RWPE2 (cell line): ENCODE measurements at regions not wholly inside any gene's neighbourhood (a gene's known extent, or its start where the extent isn't known, plus 50 kb on each side); places are given as distances from the start of the nearest gene placed in this dataset.

Experiments used
- ATAC-seq: fragments of 200-7000 bp; cut with Tn5 transposase; 3 replicates; pipeline ENCODE4 v1.9.1; 2021; ENCODE audit warnings: low read depth
- DNase-seq: peaks from one replicate; pipeline ENCODE4 v3.0.0-alpha.2; 2020; ENCODE audit warnings: low spot score
- H3K27ac ChIP-seq: fragments of 450-650 bp; 2 replicates; pipeline ENCODE4 v1.5.1; 2017; ENCODE audit warnings: mild to moderate bottlenecking; ENCODE audit not compliant: poor library complexity, severe bottlenecking
- H3K27me3 ChIP-seq: fragments of 250-450 bp; sonication (Bioruptor Pico); 2 replicates; pipeline ENCODE4 v1.5.1; 2021; ENCODE audit warnings: mild to moderate bottlenecking, moderate library complexity; ENCODE audit not compliant: insufficient read depth, poor library complexity, severe bottlenecking
- H3K36me3 ChIP-seq: fragments of 250-450 bp; sonication (Bioruptor Pico); 2 replicates; pipeline ENCODE4 v1.5.1; 2020; ENCODE audit warnings: low read depth, mild to moderate bottlenecking, moderate library complexity
- H3K4me1 ChIP-seq: fragments of 250-450 bp; sonication (Bioruptor Pico); 2 replicates; pipeline ENCODE4 v1.5.1; 2021; ENCODE audit warnings: mild to moderate bottlenecking, moderate library complexity; ENCODE audit not compliant: insufficient read depth, poor library complexity, severe bottlenecking
- H3K4me3 ChIP-seq: fragments of 250-450 bp; sonication (Bioruptor Pico); 2 replicates; pipeline ENCODE4 v1.5.1; 2021; ENCODE audit warnings: mild to moderate bottlenecking, moderate library complexity; ENCODE audit not compliant: severe bottlenecking
- H3K9me3 ChIP-seq: fragments of 250-450 bp; sonication (Bioruptor Pico); 2 replicates; pipeline ENCODE4 v1.5.1; 2021; ENCODE audit warnings: mild to moderate bottlenecking, moderate library complexity; ENCODE audit not compliant: severe bottlenecking
- TF ChIP-seq, protein P1 (sequence below): fragments of 450-650 bp; IDR thresholded peaks from one replicate; pipeline ENCODE4 v1.5.1; 2017; ENCODE audit warnings: mild to moderate bottlenecking, moderate library complexity; ENCODE audit not compliant: poor library complexity, severe bottlenecking

DNA sequence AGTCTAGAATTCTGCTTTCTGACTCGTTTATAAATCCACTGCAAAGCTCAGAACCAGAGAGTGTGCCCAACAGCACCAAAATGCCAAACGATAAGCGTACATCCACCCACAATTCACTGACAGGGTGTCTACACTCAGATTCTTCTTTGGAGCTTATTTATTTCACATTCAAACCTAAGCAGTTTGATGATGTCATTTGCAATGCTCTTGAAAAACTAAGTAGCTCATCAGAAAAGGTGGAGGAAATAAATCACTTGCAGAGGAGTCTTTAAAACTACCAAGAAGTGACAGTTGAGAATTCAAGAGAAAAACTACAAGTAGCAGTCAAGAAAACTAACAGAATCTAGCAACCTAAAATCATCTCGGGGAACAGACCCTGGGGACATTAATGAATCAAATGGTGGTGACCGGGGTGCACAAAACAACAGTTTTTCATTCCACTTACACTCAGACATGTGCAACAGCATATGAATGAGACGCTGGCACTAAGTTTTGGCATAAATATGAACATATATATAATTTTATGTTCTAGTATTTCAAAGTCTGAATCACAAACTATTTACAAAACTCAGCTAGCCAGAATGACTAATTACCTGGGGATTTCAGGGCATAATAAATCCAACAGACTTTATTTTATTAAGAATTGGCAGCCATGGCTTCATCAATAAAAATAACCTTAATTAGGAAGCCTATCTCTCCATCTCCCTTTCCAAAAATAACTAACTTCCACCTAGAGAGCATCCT, 119.4 kb downstream of the SIPA1L2 start:
- no peaks in the 10 kb centered on the region for H3K9me3 ChIP-seq
- no peaks in the 10 kb centered on the region for H3K36me3 ChIP-seq
- H3K4me3 ChIP-seq: no peak overlapping the region
- H3K4me1 ChIP-seq: peaks cover 29% of the 10 kb centered on the region
- peak; percentile 40; the same call in 2 of the 3 replicates for ATAC-seq
- H3K27me3 ChIP-seq: no peaks in the 10 kb centered on the region
- H3K27ac ChIP-seq: peak overlapping the region; percentile 14
- TF ChIP-seq, protein P1, sequence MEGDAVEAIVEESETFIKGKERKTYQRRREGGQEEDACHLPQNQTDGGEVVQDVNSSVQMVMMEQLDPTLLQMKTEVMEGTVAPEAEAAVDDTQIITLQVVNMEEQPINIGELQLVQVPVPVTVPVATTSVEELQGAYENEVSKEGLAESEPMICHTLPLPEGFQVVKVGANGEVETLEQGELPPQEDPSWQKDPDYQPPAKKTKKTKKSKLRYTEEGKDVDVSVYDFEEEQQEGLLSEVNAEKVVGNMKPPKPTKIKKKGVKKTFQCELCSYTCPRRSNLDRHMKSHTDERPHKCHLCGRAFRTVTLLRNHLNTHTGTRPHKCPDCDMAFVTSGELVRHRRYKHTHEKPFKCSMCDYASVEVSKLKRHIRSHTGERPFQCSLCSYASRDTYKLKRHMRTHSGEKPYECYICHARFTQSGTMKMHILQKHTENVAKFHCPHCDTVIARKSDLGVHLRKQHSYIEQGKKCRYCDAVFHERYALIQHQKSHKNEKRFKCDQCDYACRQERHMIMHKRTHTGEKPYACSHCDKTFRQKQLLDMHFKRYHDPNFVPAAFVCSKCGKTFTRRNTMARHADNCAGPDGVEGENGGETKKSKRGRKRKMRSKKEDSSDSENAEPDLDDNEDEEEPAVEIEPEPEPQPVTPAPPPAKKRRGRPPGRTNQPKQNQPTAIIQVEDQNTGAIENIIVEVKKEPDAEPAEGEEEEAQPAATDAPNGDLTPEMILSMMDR: no peak
- no peak for DNase-seq

DNA sequence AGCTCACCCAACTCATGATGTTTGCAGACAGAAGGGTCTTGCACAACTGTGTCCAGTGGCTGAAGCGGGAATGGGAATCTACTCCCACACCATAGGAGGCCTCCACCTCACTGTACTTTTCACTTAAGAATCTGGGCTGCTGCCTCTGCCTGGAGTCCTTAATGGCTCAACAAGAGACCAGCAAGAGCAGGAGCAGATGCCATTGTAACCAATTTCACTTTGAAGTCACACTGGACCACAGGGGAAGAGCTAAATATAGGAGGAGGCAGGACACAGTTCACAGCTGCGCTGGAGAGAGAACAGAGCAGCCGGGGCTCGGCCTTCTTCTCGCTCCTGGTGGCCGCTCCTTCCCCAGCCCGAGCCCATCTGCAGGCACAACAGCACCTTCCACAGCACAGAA, 120.4 kb downstream of the SIPA1L2 start:
- no peak for ATAC-seq
- Histone ChIP-seq H3K27me3 (no peaks in the 10 kb centered on the region), H3K9me3 (no peaks in the 10 kb centered on the region), H3K4me1 (peaks cover 29% of the 10 kb centered on the region), H3K4me3 (no peak overlapping the region), H3K36me3 (no peaks in the 10 kb centered on the region), H3K27ac (no peak overlapping the region)
- TF ChIP-seq, protein P1: no peak
- DNase-seq: no peak

DNA sequence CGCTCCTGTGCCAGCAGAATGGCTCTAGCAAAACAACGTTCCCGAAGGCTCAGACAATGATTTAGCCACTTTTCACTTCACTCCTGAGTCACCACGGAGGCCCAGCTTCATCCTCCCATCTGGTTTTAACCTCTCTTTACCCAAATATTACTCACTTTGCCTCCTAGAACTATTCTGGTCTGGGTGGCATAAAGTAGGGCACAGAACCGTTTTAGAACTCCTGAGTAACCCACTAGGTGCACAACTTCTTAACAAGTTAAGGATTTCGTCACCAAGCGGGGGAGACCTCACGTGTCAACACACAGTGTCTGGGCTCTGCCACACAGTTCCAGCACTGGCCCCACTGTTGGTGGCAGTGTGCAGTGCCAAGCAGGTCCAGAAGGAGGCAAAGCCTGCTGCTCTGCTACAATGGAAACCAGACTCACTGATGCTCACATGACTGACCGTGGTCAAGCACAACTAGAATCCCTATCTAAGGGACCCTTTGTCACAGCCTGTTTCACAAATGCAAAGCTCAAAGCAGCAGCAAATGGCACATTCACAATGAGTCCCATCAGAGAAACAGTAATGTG, 121.7 kb downstream of the SIPA1L2 start:
- Histone ChIP-seq H3K36me3 (no peaks in the 10 kb centered on the region), H3K27me3 (no peaks in the 10 kb centered on the region), H3K4me1 (peaks cover 29% of the 10 kb centered on the region), H3K9me3 (no peaks in the 10 kb centered on the region), H3K27ac (no peak overlapping the region), H3K4me3 (no peak overlapping the region)
- DNase-seq (no peak), ATAC-seq (no peak)
- TF ChIP-seq, protein P1: no peak

DNA sequence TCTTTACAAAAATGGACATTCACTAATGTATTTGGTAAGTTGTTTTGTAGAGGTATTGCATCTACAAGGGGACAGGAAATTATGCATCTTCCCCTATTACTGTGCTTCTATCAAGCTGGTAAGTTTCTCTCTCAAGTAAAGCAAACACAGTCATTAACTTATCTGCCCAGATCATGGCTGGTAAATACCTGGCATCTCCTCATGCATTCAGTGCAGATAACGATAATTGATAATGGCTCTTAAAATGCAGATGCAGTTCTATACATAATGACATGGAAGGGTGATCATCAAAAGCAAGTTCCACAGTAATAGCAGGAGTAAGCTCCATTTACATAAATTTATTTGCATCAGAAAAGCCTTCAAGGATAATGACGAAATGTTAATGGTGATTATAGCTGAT, 122.4 kb downstream of the SIPA1L2 start:
- no peak for ATAC-seq
- H3K27ac ChIP-seq: no peak overlapping the region
- no peak overlapping the region for H3K4me3 ChIP-seq
- H3K4me1 ChIP-seq: peaks cover 29% of the 10 kb centered on the region
- DNase-seq: no peak
- TF ChIP-seq, protein P1: no peak
- H3K9me3 ChIP-seq: no peaks in the 10 kb centered on the region
- no peaks in the 10 kb centered on the region for H3K36me3 ChIP-seq
- H3K27me3 ChIP-seq: no peaks in the 10 kb centered on the region

DNA sequence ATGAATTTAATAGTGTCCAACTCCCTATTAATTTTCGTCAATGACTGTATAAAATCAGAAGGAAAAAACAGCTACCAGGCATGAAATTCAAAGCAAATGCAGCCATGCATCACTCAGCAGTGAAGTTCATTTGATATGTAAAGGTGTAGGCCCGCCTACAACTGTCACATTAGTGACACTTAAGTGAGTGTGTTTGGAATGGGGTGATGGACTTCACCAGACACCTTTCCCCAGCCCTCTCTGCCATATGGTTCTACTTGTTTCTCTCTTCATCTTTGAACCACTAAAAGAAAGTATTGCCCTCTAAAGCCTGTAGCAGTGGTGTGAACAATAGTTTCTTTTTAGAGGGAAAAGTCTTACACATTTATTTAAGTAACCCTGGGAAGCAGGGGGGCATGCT, 124.0 kb downstream of the SIPA1L2 start:
- H3K36me3 ChIP-seq: no peaks in the 10 kb centered on the region
- H3K4me3 ChIP-seq: no peak overlapping the region
- no peaks in the 10 kb centered on the region for H3K9me3 ChIP-seq
- DNase-seq: no peak
- peaks cover 20% of the 10 kb centered on the region for H3K4me1 ChIP-seq
- H3K27me3 ChIP-seq: no peaks in the 10 kb centered on the region
- no peak for ATAC-seq
- no peak overlapping the region for H3K27ac ChIP-seq
- TF ChIP-seq, protein P1: no peak
